DOHH2 (cell line): ENCODE measurements at regions not wholly inside any gene's neighbourhood (a gene's known extent, or its start where the extent isn't known, plus 50 kb on each side); places are given as distances from the start of the nearest gene placed in this dataset.
"Not testable (repeated sequence)": the region's sequence is repeated elsewhere in the genome, so short reads cannot be mapped to it uniquely, and the experiment has no call there.

Experiments
- H3F3A ChIP-seq: fragments of 200-600 bp; sonication (generic), shearing (Covaris generic); 2 replicates; pipeline ENCODE4 v1.6.0; 2016; ENCODE audit warnings: antibody characterized with exemption, mild to moderate bottlenecking; ENCODE audit not compliant: control insufficient read depth, insufficient read depth
- H3K27ac ChIP-seq: fragments of 200-600 bp; sonication (generic); 2 replicates; pipeline ENCODE4 v1.5.1; 2014; ENCODE audit warnings: low read depth, mild to moderate bottlenecking, low read length, moderate library complexity
- H3K27me3 ChIP-seq: fragments of 200-600 bp; sonication (generic); 2 replicates; pipeline ENCODE4 v1.6.1; 2014; ENCODE audit warnings: mild to moderate bottlenecking, low read length, mixed read lengths; ENCODE audit not compliant: control insufficient read depth
- H3K36me3 ChIP-seq: fragments of 200-600 bp; sonication (generic); 2 replicates; pipeline ENCODE4 v1.6.1; 2014; ENCODE audit warnings: mild to moderate bottlenecking, low read length, moderate library complexity, mixed read lengths; ENCODE audit not compliant: control insufficient read depth
- H3K4me1 ChIP-seq: fragments of 200-600 bp; sonication (generic); 2 replicates; pipeline ENCODE4 v1.6.1; 2014; ENCODE audit warnings: mild to moderate bottlenecking, low read length, mixed read lengths; ENCODE audit not compliant: control insufficient read depth
- H3K4me2 ChIP-seq: fragments of 200-600 bp; sonication (generic); 2 replicates; pipeline ENCODE4 v1.6.0; 2014; ENCODE audit warnings: mild to moderate bottlenecking, low read length, moderate library complexity
- H3K4me3 ChIP-seq: fragments of 200-600 bp; sonication (generic); 2 replicates; pipeline ENCODE4 v1.5.1; 2014; ENCODE audit warnings: mild to moderate bottlenecking, low read length, mixed read lengths
- H3K79me2 ChIP-seq: fragments of 200-600 bp; sonication (generic); 2 replicates; pipeline ENCODE4 v1.6.1; 2014; ENCODE audit warnings: mild to moderate bottlenecking, low read length, mixed read lengths; ENCODE audit not compliant: control insufficient read depth
- H3K9me2 ChIP-seq: fragments of 200-600 bp; sonication (generic); replicated peaks from 2 replicates; pipeline ENCODE4 v1.6.1; 2014; ENCODE audit warnings: mild to moderate bottlenecking, low read length, mixed read lengths; ENCODE audit not compliant: control insufficient read depth
- H3K9me3 ChIP-seq: fragments of 200-600 bp; sonication (generic); 2 replicates; pipeline ENCODE4 v1.6.1; 2014; ENCODE audit warnings: antibody characterized with exemption, low read length, mixed read lengths; ENCODE audit not compliant: control insufficient read depth, insufficient read depth
- H4K20me1 ChIP-seq: fragments of 200-600 bp; sonication (generic); 2 replicates; pipeline ENCODE4 v1.6.0; 2014; ENCODE audit warnings: low read depth, mild to moderate bottlenecking, antibody characterized with exemption, low read length, moderate library complexity; ENCODE audit not compliant: control insufficient read depth, insufficient read depth
- EZH2phosphoT487 ChIP-seq: fragments of 200-600 bp; sonication (generic); IDR thresholded peaks from 2 replicates; pipeline ENCODE4 v1.6.1; 2017; ENCODE audit warnings: borderline replicate concordance, mild to moderate bottlenecking, antibody characterized with exemption, low read length, moderate library complexity, mixed read lengths
- TF ChIP-seq, protein P1 (sequence below): fragments of 200-600 bp; sonication (generic); IDR thresholded peaks from one replicate; pipeline ENCODE4 v1.5.1; 2014; ENCODE audit warnings: antibody characterized with exemption, mild to moderate bottlenecking, low read depth, low read length; ENCODE audit not compliant: poor library complexity, severe bottlenecking

DNA sequence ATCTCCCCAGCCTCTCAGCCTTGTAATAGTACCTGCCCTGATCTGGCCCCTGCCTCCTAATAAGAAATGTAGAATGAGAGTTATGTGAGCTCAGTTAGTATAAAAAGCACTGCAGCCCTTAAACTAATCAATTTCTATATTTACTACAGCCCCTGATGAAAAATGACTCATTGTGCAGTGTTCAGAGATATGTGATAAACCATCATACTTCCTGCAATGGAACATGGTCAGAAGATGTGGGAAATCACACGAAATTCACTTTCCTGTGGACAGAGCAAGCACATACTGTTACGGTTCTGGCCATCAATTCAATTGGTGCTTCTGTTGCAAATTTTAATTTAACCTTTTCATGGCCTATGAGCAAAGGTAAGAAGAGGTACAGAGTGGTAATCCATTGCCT, 176.8 kb upstream of the PDE4B start:
- no peaks in the 10 kb centered on the region for H3K4me1 ChIP-seq
- H3K4me2 ChIP-seq: no peak overlapping the region
- no peak overlapping the region for H3K27ac ChIP-seq
- H3K36me3 ChIP-seq: no peaks in the 10 kb centered on the region
- no peaks in the 10 kb centered on the region for H4K20me1 ChIP-seq
- H3K4me3 ChIP-seq: no peak overlapping the region
- H3F3A ChIP-seq: no peaks in the 10 kb centered on the region
- TF ChIP-seq, protein P1, sequence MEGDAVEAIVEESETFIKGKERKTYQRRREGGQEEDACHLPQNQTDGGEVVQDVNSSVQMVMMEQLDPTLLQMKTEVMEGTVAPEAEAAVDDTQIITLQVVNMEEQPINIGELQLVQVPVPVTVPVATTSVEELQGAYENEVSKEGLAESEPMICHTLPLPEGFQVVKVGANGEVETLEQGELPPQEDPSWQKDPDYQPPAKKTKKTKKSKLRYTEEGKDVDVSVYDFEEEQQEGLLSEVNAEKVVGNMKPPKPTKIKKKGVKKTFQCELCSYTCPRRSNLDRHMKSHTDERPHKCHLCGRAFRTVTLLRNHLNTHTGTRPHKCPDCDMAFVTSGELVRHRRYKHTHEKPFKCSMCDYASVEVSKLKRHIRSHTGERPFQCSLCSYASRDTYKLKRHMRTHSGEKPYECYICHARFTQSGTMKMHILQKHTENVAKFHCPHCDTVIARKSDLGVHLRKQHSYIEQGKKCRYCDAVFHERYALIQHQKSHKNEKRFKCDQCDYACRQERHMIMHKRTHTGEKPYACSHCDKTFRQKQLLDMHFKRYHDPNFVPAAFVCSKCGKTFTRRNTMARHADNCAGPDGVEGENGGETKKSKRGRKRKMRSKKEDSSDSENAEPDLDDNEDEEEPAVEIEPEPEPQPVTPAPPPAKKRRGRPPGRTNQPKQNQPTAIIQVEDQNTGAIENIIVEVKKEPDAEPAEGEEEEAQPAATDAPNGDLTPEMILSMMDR: no peak
- no peak for TF ChIP-seq EZH2phosphoT487
- no peaks in the 10 kb centered on the region for H3K9me2 ChIP-seq
- no peaks in the 10 kb centered on the region for H3K27me3 ChIP-seq
- H3K79me2 ChIP-seq: no peaks in the 10 kb centered on the region
- no peaks in the 10 kb centered on the region for H3K9me3 ChIP-seq

DNA sequence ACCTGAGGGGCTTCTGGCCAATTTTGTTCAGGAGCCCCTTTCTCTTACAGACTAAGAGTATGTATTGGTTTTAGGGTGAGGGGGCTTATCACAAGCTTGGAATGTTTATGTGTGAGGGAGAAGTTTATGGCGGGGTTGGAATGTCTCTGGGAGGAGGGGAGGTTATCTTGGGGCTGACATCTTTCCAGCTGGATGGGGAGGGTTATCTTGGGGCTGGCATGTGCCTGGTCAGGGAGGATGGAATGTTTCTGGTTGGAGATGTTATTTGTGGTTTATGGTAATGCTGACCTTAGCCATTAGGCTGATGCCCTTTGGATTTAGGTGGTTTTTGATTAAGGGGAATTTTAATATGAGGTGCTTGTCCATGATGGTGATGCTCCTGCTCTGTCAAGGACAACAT, 171.0 kb upstream of the PDE4B start:
- not testable (repeated sequence) for H3K79me2 ChIP-seq, H3K4me1 ChIP-seq, H3K27me3 ChIP-seq, H4K20me1 ChIP-seq, H3K27ac ChIP-seq, H3F3A ChIP-seq, H3K9me2 ChIP-seq, H3K4me2 ChIP-seq, H3K9me3 ChIP-seq, H3K4me3 ChIP-seq, H3K36me3 ChIP-seq

DNA sequence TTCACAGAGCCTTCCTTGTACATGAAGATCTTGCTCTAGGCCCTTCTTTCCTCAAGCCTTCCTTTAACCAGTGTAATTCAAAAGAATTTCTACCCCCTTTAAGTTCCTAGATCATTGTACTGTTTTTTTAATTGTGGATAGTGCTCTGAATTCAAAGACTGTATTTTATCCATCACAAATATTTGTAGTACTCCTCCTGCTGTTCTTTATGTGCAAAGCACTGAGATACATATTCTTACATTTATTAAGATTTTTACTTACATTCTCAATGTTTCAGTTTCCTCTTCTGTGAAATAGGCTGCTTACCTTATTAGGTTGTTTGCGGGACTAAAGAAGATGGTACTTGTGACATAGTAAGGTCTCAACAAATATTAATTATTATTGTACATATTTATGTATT, 168.8 kb upstream of the PDE4B start:
- no peak overlapping the region for H3K4me3 ChIP-seq
- H4K20me1 ChIP-seq: no peaks in the 10 kb centered on the region
- 0 out of 2 replicates have a peak, but pooled peaks cover 2% of the 10 kb centered on the region for H3K27me3 ChIP-seq
- H3K9me3 ChIP-seq: no peaks in the 10 kb centered on the region
- no peaks in the 10 kb centered on the region for H3F3A ChIP-seq
- H3K27ac ChIP-seq: no peak overlapping the region
- no peak for TF ChIP-seq EZH2phosphoT487
- TF ChIP-seq, protein P1: no peak
- H3K4me2 ChIP-seq: no peak overlapping the region
- no peaks in the 10 kb centered on the region for H3K36me3 ChIP-seq
- H3K79me2 ChIP-seq: no peaks in the 10 kb centered on the region
- no peaks in the 10 kb centered on the region for H3K9me2 ChIP-seq
- H3K4me1 ChIP-seq: no peaks in the 10 kb centered on the region

DNA sequence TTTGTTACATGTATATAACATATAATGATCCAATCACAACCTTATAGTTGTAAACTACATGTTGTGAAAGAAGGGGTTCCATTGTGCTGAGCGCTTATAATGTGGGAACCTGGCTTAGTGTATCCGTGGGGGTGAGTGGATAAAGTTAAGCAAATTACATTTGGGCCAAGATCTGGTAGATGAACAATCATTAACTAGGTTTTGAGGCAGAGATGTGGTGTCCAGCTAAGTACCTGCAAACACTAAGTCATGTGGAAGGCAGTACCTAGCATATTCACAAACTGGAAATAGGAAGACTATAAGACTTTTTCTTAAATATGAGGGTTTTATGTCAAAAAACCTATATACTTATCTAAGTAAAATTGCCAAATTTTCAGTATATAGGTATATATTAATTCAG, 167.2 kb upstream of the PDE4B start:
- Histone ChIP-seq H3K4me1 (no peaks in the 10 kb centered on the region), H3K27ac (no peak overlapping the region), H3K4me2 (no peak overlapping the region), H3K27me3 (0 out of 2 replicates have a peak, but pooled peaks cover 2% of the 10 kb centered on the region), H3K9me3 (no peaks in the 10 kb centered on the region), H3K9me2 (no peaks in the 10 kb centered on the region), H3K36me3 (no peaks in the 10 kb centered on the region), H3K79me2 (no peaks in the 10 kb centered on the region), H4K20me1 (no peaks in the 10 kb centered on the region), H3K4me3 (no peak overlapping the region), H3F3A (no peaks in the 10 kb centered on the region)
- TF ChIP-seq, protein P1: no peak
- no peak for TF ChIP-seq EZH2phosphoT487
